H9 (cell line): ENCODE measurements at regions not wholly inside any gene's neighbourhood (a gene's known extent, or its start where the extent isn't known, plus 50 kb on each side); places are given as distances from the start of the nearest gene placed in this dataset.
"Not testable (repeated sequence)": the region's sequence is repeated elsewhere in the genome, so short reads cannot be mapped to it uniquely, and the experiment has no call there.

ENCODE experiments used
- DNase-seq: peaks from one replicate; pipeline ENCODE4 v3.0.0-alpha.2; 2017
- H2AFZ ChIP-seq: one replicate; pipeline ENCODE4 v1.6.1; 2013; ENCODE audit warnings: mild to moderate bottlenecking, low read length, control low read depth, moderate library complexity
- H2AK5ac ChIP-seq: 2 replicates; pipeline ENCODE4 v1.6.1; 2013; ENCODE audit warnings: low read length, control low read depth, mixed read lengths; ENCODE audit not compliant: insufficient read length
- H2BK120ac ChIP-seq: one replicate; pipeline ENCODE4 v1.6.1; 2013; ENCODE audit warnings: low read depth, mild to moderate bottlenecking, low read length, control low read depth, inconsistent platforms; ENCODE audit not compliant: poor library complexity, severe bottlenecking
- H2BK12ac ChIP-seq: 2 replicates; pipeline ENCODE4 v1.6.1; 2013; ENCODE audit warnings: low read length, control low read depth, mixed read lengths, low read depth; ENCODE audit not compliant: insufficient read length
- H2BK15ac ChIP-seq: 2 replicates; pipeline ENCODE4 v1.6.1; 2013; ENCODE audit warnings: low read depth, low read length, control low read depth
- H2BK20ac ChIP-seq: one replicate; pipeline ENCODE4 v1.6.1; 2013; ENCODE audit warnings: low read depth, mild to moderate bottlenecking, low read length, control low read depth, inconsistent platforms; ENCODE audit not compliant: poor library complexity, severe bottlenecking
- H2BK5ac ChIP-seq: 2 replicates; pipeline ENCODE4 v1.6.1; 2013; ENCODE audit warnings: low read length, control low read depth, mixed read lengths; ENCODE audit not compliant: insufficient read length
- H3K14ac ChIP-seq: 2 replicates; pipeline ENCODE4 v1.6.1; 2013; ENCODE audit warnings: low read length, control low read depth; ENCODE audit not compliant: insufficient read depth
- H3K18ac ChIP-seq: 2 replicates; pipeline ENCODE4 v1.6.1; 2013; ENCODE audit warnings: low read depth, mild to moderate bottlenecking, mixed read lengths, low read length, control low read depth; ENCODE audit not compliant: insufficient read length
- H3K23ac ChIP-seq: 2 replicates; pipeline ENCODE4 v1.6.1; 2013; ENCODE audit warnings: low read length, control low read depth, mixed read lengths, low read depth; ENCODE audit not compliant: insufficient read length
- H3K23me2 ChIP-seq: 2 replicates; pipeline ENCODE4 v1.6.1; 2013; ENCODE audit warnings: low read depth, mild to moderate bottlenecking, mixed read lengths, low read length, control low read depth; ENCODE audit not compliant: insufficient read length, poor library complexity, severe bottlenecking
- H3K27ac ChIP-seq: 2 replicates; pipeline ENCODE4 v1.5.1; 2013; ENCODE audit warnings: low read length, control low read depth, mixed read lengths, low read depth; ENCODE audit not compliant: insufficient read length
- H3K27me3 ChIP-seq: 2 replicates; pipeline ENCODE4 v1.6.1; 2013; ENCODE audit warnings: low read length, control low read depth, inconsistent platforms; ENCODE audit not compliant: insufficient read depth
- H3K4ac ChIP-seq: 2 replicates; pipeline ENCODE4 v1.6.1; 2013; ENCODE audit warnings: low read depth, mild to moderate bottlenecking, control low read depth, inconsistent platforms, low read length, moderate library complexity
- H3K4me1 ChIP-seq: 2 replicates; pipeline ENCODE4 v1.6.1; 2013; ENCODE audit warnings: low read length, control low read depth, inconsistent platforms; ENCODE audit not compliant: insufficient read depth
- H3K4me2 ChIP-seq: 2 replicates; pipeline ENCODE4 v1.6.1; 2013; ENCODE audit warnings: low read length, control low read depth, mixed read lengths; ENCODE audit not compliant: insufficient read length, insufficient read depth
- H3K56ac ChIP-seq: 2 replicates; pipeline ENCODE4 v1.6.1; 2013; ENCODE audit warnings: low read depth, mild to moderate bottlenecking, mixed read lengths, low read length, control low read depth; ENCODE audit not compliant: insufficient read length
- H3K79me1 ChIP-seq: 2 replicates; pipeline ENCODE4 v1.6.1; 2013; ENCODE audit warnings: low read depth, mild to moderate bottlenecking, moderate library complexity, low read length, control low read depth, inconsistent platforms; ENCODE audit not compliant: insufficient read depth, poor library complexity, severe bottlenecking
- H3K79me2 ChIP-seq: 2 replicates; pipeline ENCODE4 v1.6.1; 2013; ENCODE audit warnings: low read length, control low read depth, inconsistent platforms; ENCODE audit not compliant: insufficient read depth
- H3K9ac ChIP-seq: 2 replicates; pipeline ENCODE4 v1.6.1; 2013; ENCODE audit warnings: low read length, control low read depth, mixed read lengths; ENCODE audit not compliant: insufficient read length; ENCODE audit errors: extremely low read depth
- H3K9me3 ChIP-seq: one replicate; pipeline ENCODE4 v1.6.1; 2013; ENCODE audit warnings: low read depth, low read length, inconsistent platforms; ENCODE audit not compliant: control insufficient read depth
- H3T11ph ChIP-seq: one replicate; pipeline ENCODE4 v1.6.1; 2013; ENCODE audit warnings: mild to moderate bottlenecking, low read length, control low read depth, inconsistent platforms
- H4K20me1 ChIP-seq: one replicate; pipeline ENCODE4 v1.6.1; 2013; ENCODE audit not compliant: control insufficient read depth, insufficient read length, insufficient read depth
- H4K5ac ChIP-seq: 2 replicates; pipeline ENCODE4 v1.6.1; 2013; ENCODE audit warnings: low read depth, mild to moderate bottlenecking, mixed read lengths, low read length, control low read depth; ENCODE audit not compliant: insufficient read length
- H4K8ac ChIP-seq: replicated peaks from 2 replicates; pipeline ENCODE4 v1.6.1; 2013; ENCODE audit warnings: low read length, control low read depth, mixed read lengths, low read depth; ENCODE audit not compliant: insufficient read length
- H4K91ac ChIP-seq: 2 replicates; pipeline ENCODE4 v1.6.1; 2013; ENCODE audit warnings: low read depth, mild to moderate bottlenecking, moderate library complexity, mixed read lengths, low read length, control low read depth; ENCODE audit not compliant: insufficient read length
- H3K27ac Mint-ChIP-seq, 3 experiments: 2 replicates in 2 of 3; 3 replicates in 1 of 3; pipeline ENCODE4 v1.8.0; 2020 to 2021; ENCODE audit warnings: mixed read lengths in 3 of 3, mild to moderate bottlenecking in 1 of 3, moderate library complexity in 1 of 3
- H3K27me3 Mint-ChIP-seq: 2 replicates; pipeline ENCODE4 v1.8.0; 2021; ENCODE audit warnings: low read depth, mild to moderate bottlenecking, moderate library complexity, mixed read lengths
- H3K36me3 Mint-ChIP-seq, 3 experiments: 2 replicates in 2 of 3; 3 replicates in 1 of 3; pipeline ENCODE4 v1.8.0; 2020 to 2021; ENCODE audit warnings: low read depth in 3 of 3, mixed read lengths in 3 of 3; ENCODE audit not compliant: insufficient read depth in 1 of 3
- H3K4me1 Mint-ChIP-seq, 2 experiments: 2 replicates each; pipeline ENCODE4 v1.8.0; 2020; ENCODE audit warnings: mixed read lengths in 2 of 2
- H3K4me3 Mint-ChIP-seq, 2 experiments: 2 replicates in 1 of 2; 3 replicates in 1 of 2; pipeline ENCODE4 v1.8.0; 2020 to 2021; ENCODE audit warnings: mild to moderate bottlenecking in 2 of 2, mixed read lengths in 2 of 2, moderate library complexity in 1 of 2
- H3K9me3 Mint-ChIP-seq, 2 experiments: 2 replicates in 1 of 2; 3 replicates in 1 of 2; pipeline ENCODE4 v1.8.0; 2020; ENCODE audit warnings: mild to moderate bottlenecking in 2 of 2, mixed read lengths in 2 of 2, moderate library complexity in 1 of 2
- WGBS: extraction: QIAGEN DNeasy Blood & Tissue Kit; methylation state at CpG from one replicate; pipeline ENCODE4 v1.1.7; 2013; ENCODE audit warnings: missing lambda C conversion rate, low lambda C conversion rate, mixed read lengths; ENCODE audit not compliant: insufficient read length; ENCODE audit errors: extremely low coverage; 5-methylcytosine and 5-hydroxymethylcytosine counted together
- TF ChIP-seq, protein P1 (sequence below): fragments of 200-600 bp; sonication (generic); conservative IDR thresholded peaks from 3 replicates; pipeline ENCODE4 v1.8.0; 2021; ENCODE audit warnings: antibody characterized with exemption, mild to moderate bottlenecking

DNA sequence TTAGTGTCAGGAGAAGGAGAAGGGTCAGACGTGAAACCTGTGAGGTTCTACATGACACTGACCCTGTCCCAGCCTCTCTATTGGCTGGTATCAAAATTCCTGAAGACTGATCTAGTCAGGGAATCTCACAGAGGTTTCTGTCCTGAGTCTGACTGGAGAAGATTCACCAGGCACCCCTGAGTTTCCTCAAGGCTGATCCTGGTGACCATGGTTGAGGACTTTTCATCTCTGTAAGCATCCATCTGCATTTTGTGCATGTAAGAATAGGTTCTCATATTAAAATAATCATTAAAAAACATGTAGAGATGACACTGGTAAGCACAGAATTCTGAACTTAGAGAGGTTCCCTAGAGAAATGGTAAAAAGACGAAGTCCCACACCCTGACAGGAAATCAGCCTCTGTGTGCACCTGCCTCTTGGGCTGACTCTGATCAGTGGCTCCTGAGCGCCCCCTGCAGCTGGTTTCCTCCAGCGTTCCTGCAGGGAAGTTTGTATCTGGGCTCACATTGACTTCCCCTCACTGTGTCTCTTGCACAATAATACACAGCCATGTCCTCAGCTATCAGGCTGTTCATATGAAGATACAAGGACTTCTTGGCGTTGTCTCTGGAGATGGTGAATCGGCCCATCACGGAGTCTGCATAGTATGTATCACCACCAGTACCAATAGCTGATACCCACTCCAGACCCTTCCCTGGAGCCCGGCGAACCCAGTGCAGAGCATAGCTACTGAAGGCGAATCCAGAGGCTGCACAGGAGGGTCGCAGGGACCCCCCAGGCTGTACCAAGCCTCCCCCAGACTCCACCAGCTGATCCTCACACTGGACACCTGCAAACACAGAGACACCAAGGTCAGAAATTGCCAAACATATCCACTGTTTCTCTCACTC lies 991.9 kb downstream of the TMEM121 start:
- Mint-ChIP-seq H3K9me3 (peaks cover 92 to 97% of the 10 kb centered on the region in 2 experiments), H3K4me1 (no peaks in the 10 kb centered on the region), H3K4me3 (no peak overlapping the region), H3K36me3 (peaks cover 4 to 30% (median 12%) of the 10 kb centered on the region in 3 experiments; a peak in 6 of 7 replicates), H3K27ac (no peak overlapping the region), H3K27me3 (no peaks in the 10 kb centered on the region; the same call in 1 of the 2 replicates)
- Histone ChIP-seq H3K23ac (no peak overlapping the region), H3K4me1 (no peaks in the 10 kb centered on the region), H3K4me2 (no peak overlapping the region), H2BK12ac (no peak overlapping the region), H2BK20ac (no peak overlapping the region), H4K8ac (no peak overlapping the region), H2AFZ (no peak overlapping the region), H3K4ac (no peak overlapping the region), H3K27ac (no peak overlapping the region), H3K79me2 (no peaks in the 10 kb centered on the region), H3K79me1 (no peaks in the 10 kb centered on the region), H4K20me1 (no peaks in the 10 kb centered on the region), H3K14ac (no peak overlapping the region), H3K56ac (no peak overlapping the region), H2BK5ac (no peak overlapping the region), H4K91ac (no peak overlapping the region), H2AK5ac (no peak overlapping the region), H3K27me3 (no peaks in the 10 kb centered on the region), H3K9me3 (peaks cover 87% of the 10 kb centered on the region), H4K5ac (no peak overlapping the region), H3K23me2 (no peaks in the 10 kb centered on the region), H3K9ac (no peak overlapping the region), H2BK120ac (no peak overlapping the region), H3K18ac (no peak overlapping the region), H3T11ph (no peak overlapping the region), H2BK15ac (no peak overlapping the region)
- DNase-seq, result no peak
- no CpG with 5 or more reads among the region's 11 CpGs for WGBS
- TF ChIP-seq, protein P1, sequence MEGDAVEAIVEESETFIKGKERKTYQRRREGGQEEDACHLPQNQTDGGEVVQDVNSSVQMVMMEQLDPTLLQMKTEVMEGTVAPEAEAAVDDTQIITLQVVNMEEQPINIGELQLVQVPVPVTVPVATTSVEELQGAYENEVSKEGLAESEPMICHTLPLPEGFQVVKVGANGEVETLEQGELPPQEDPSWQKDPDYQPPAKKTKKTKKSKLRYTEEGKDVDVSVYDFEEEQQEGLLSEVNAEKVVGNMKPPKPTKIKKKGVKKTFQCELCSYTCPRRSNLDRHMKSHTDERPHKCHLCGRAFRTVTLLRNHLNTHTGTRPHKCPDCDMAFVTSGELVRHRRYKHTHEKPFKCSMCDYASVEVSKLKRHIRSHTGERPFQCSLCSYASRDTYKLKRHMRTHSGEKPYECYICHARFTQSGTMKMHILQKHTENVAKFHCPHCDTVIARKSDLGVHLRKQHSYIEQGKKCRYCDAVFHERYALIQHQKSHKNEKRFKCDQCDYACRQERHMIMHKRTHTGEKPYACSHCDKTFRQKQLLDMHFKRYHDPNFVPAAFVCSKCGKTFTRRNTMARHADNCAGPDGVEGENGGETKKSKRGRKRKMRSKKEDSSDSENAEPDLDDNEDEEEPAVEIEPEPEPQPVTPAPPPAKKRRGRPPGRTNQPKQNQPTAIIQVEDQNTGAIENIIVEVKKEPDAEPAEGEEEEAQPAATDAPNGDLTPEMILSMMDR, result no peak

DNA sequence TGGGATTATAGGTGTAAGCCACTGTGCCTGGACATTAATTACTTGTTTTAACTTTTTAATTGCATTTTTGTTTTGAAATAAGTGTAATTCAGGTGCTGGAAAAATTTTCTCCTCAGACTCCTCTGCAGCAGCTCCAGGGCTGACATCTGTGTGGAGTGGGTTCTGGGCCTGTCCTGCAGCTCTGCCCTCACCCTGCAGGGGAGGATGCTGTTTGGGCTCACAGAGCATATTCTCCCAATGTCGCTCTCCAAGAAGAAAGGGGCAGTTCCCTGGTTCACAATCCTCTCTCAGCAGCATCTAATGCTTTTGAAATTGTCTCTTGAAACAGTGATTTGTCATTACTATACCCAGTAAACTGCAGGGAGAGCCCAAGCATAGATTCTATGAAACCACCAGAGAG lies 995.7 kb downstream of the TMEM121 start:
- not testable (repeated sequence) for H2BK15ac ChIP-seq, H2BK120ac ChIP-seq, H3T11ph ChIP-seq, H3K23me2 ChIP-seq, H3K4ac ChIP-seq, H2AK5ac ChIP-seq, DNase-seq, H3K27ac ChIP-seq, H4K91ac ChIP-seq, H3K4me1 ChIP-seq, H3K4me1 Mint-ChIP-seq, H4K5ac ChIP-seq, H2BK12ac ChIP-seq, H2AFZ ChIP-seq, H2BK20ac ChIP-seq, H3K27me3 ChIP-seq, H4K8ac ChIP-seq, H3K18ac ChIP-seq, H3K27me3 Mint-ChIP-seq, H3K4me2 ChIP-seq, H3K56ac ChIP-seq, H2BK5ac ChIP-seq, H3K27ac Mint-ChIP-seq, H3K9ac ChIP-seq, H3K79me2 ChIP-seq, H3K4me3 Mint-ChIP-seq, H4K20me1 ChIP-seq, H3K23ac ChIP-seq, H3K14ac ChIP-seq, H3K79me1 ChIP-seq
- H3K9me3 Mint-ChIP-seq, result peaks cover 82 to 89% of the 10 kb centered on the region in 2 experiments
- WGBS, result no CpG with 5 or more reads among the region's 1 CpG
- H3K9me3 ChIP-seq, result peaks cover 72% of the 10 kb centered on the region
- H3K36me3 Mint-ChIP-seq, result peaks cover 0 to 17% (median 5%) of the 10 kb centered on the region in 3 experiments; a peak in 5 of 7 replicates
